Bronchial epithelial cell (primary cell): ENCODE measurements at regions not wholly inside any gene's neighbourhood (a gene's known extent, or its start where the extent isn't known, plus 50 kb on each side); places are given as distances from the start of the nearest gene placed in this dataset.

Experiments
- DNase-seq: peaks from one replicate; pipeline ENCODE4 v3.0.0-alpha.2; 2010; ENCODE audit warnings: low read depth
- FAIRE-seq: peaks from 2 replicates; lab custom pipeline; 2011; peaks lifted over from hg19 to GRCh38; lab: Jason Lieb, UNC
- H3K27me3 ChIP-seq: 2 replicates; pipeline ENCODE4 v1.5.1; 2011; ENCODE audit warnings: low read length; ENCODE audit not compliant: control insufficient read depth, insufficient read depth
- H3K36me3 ChIP-seq: 2 replicates; pipeline ENCODE4 v1.5.1; 2011; ENCODE audit warnings: low read length; ENCODE audit not compliant: control insufficient read depth, insufficient read depth
- H3K4me3 ChIP-seq: 2 replicates; pipeline ENCODE4 v1.5.1; 2011; ENCODE audit warnings: mild to moderate bottlenecking, low read depth, low read length, control low read depth
- CTCF ChIP-seq: IDR thresholded peaks from 2 replicates; pipeline ENCODE4 v1.5.1; 2011; ENCODE audit warnings: mild to moderate bottlenecking, moderate library complexity, low read length, control low read depth, inconsistent platforms; ENCODE audit not compliant: insufficient read depth, severe bottlenecking

- no peaks in the 10 kb centered on the region for H3K27me3 ChIP-seq
- no peak overlapping the region for H3K4me3 ChIP-seq
- TF ChIP-seq CTCF = no peak
These were observed 56.3 kb upstream of the ZNF92 start for GRCh38 chr7:65317372-65317771.

GRCh38 chr7:65310761-65311160 lies 62.9 kb upstream of the ZNF92 start:
- TF ChIP-seq CTCF = no peak
- Histone ChIP-seq H3K27me3 (no peaks in the 10 kb centered on the region), H3K4me3 (no peak overlapping the region), H3K36me3 (no peaks in the 10 kb centered on the region)
- DNase-seq (no peak), FAIRE-seq (no peak)

More at GRCh38 chr7:65317372-65317771, 56.3 kb upstream of the ZNF92 start:
- FAIRE-seq (no peak), DNase-seq (no peak)
- no peaks in the 10 kb centered on the region for H3K36me3 ChIP-seq

- Histone ChIP-seq H3K27me3 (no peaks in the 10 kb centered on the region), H3K36me3 (no peaks in the 10 kb centered on the region), H3K4me3 (no peak overlapping the region)
- DNase-seq = no peak
- no peak for TF ChIP-seq CTCF
- no peak for FAIRE-seq
These were observed 65.4 kb upstream of the ZNF92 start for GRCh38 chr7:65308300-65308678.

GRCh38 chr7:65307651-65308299 lies 65.9 kb upstream of the ZNF92 start:
- TF ChIP-seq CTCF = peak; percentile 80
- Histone ChIP-seq H3K27me3 (no peaks in the 10 kb centered on the region), H3K36me3 (no peaks in the 10 kb centered on the region), H3K4me3 (no peak overlapping the region)
- DNase-seq (peak; percentile 47), FAIRE-seq (no peak)

GRCh38 chr7:65304175-65304574 lies 69.5 kb upstream of the ZNF92 start:
- Histone ChIP-seq H3K36me3 (no peaks in the 10 kb centered on the region), H3K4me3 (no peak overlapping the region), H3K27me3 (no peaks in the 10 kb centered on the region)
- no peak for TF ChIP-seq CTCF
- FAIRE-seq (peak; percentile 93), DNase-seq (no peak)

- no peaks in the 10 kb centered on the region for H3K27me3 ChIP-seq
- FAIRE-seq = no peak
- DNase-seq = no peak
- H3K36me3 ChIP-seq = no peaks in the 10 kb centered on the region
- no peak for TF ChIP-seq CTCF
- no peak overlapping the region for H3K4me3 ChIP-seq
These were observed 70.8 kb upstream of the ZNF92 start for GRCh38 chr7:65302883-65303282.
